Nephron progenitor cell (in vitro differentiated cells): ENCODE measurements at regions not wholly inside any gene's neighbourhood (a gene's known extent, or its start where the extent isn't known, plus 50 kb on each side); places are given as distances from the start of the nearest gene placed in this dataset.
"Not testable (repeated sequence)": the region's sequence is repeated elsewhere in the genome, so short reads cannot be mapped to it uniquely, and the experiment has no call there.

Experiments used
- DNase-seq: peaks from one replicate; pipeline ENCODE4 v3.0.0; 2021
- H3K27ac Mint-ChIP-seq: 2 replicates; pipeline ENCODE4 v1.8.0; 2021; ENCODE audit warnings: mild to moderate bottlenecking, moderate library complexity, mixed read lengths
- H3K27me3 Mint-ChIP-seq: 2 replicates; pipeline ENCODE4 v1.8.0; 2021; ENCODE audit warnings: mild to moderate bottlenecking, low read depth, mixed read lengths; ENCODE audit not compliant: poor library complexity
- H3K36me3 Mint-ChIP-seq: 2 replicates; pipeline ENCODE4 v1.8.0; 2021; ENCODE audit warnings: low read depth, mixed read lengths
- H3K4me1 Mint-ChIP-seq: 2 replicates; pipeline ENCODE4 v1.8.0; 2021; ENCODE audit warnings: mixed read lengths
- H3K4me3 Mint-ChIP-seq: 2 replicates; pipeline ENCODE4 v1.8.0; 2021; ENCODE audit warnings: mild to moderate bottlenecking, moderate library complexity, mixed read lengths
- H3K9me3 Mint-ChIP-seq: 2 replicates; pipeline ENCODE4 v1.8.0; 2021; ENCODE audit warnings: mild to moderate bottlenecking, moderate library complexity, mixed read lengths
- CTCF ChIP-seq: fragments of 200-600 bp; sonication (generic); IDR thresholded peaks from 2 replicates; pipeline ENCODE4 v1.5.0; 2021; ENCODE audit warnings: antibody characterized with exemption

- TF ChIP-seq CTCF: no peak
- Mint-ChIP-seq H3K27me3 (peaks cover 11% of the 10 kb centered on the region), H3K27ac (peak overlapping the region; percentile 92), H3K9me3 (peaks cover 37% of the 10 kb centered on the region), H3K4me3 (no peak overlapping the region), H3K36me3 (peaks cover 4% of the 10 kb centered on the region), H3K4me1 (peaks cover 10% of the 10 kb centered on the region)
- no peak for DNase-seq
Measured at GRCh38 chr5:135745897-135746500, 88.5 kb upstream of the SLC25A48 start.

GRCh38 chr5:135743705-135744411 lies 90.6 kb upstream of the SLC25A48 start:
- no peak overlapping the region for H3K4me3 Mint-ChIP-seq
- H3K9me3 Mint-ChIP-seq: peaks cover 37% of the 10 kb centered on the region
- H3K36me3 Mint-ChIP-seq: peaks cover 4% of the 10 kb centered on the region
- TF ChIP-seq CTCF: no peak
- H3K27ac Mint-ChIP-seq: peak overlapping the region; percentile 90
- peaks cover 2% of the 10 kb centered on the region for H3K27me3 Mint-ChIP-seq
- H3K4me1 Mint-ChIP-seq: peaks cover 10% of the 10 kb centered on the region
- DNase-seq: no peak

GRCh38 chr5:135743181-135743580 lies 91.3 kb upstream of the SLC25A48 start:
- Mint-ChIP-seq H3K9me3 (peaks cover 37% of the 10 kb centered on the region), H3K4me3 (no peak overlapping the region), H3K36me3 (peaks cover 4% of the 10 kb centered on the region), H3K27ac (no peak overlapping the region), H3K4me1 (peaks cover 10% of the 10 kb centered on the region), H3K27me3 (peaks cover 2% of the 10 kb centered on the region)
- no peak for DNase-seq
- TF ChIP-seq CTCF: no peak

GRCh38 chr5:135742240-135742639 lies 92.2 kb upstream of the SLC25A48 start:
- peaks cover 37% of the 10 kb centered on the region for H3K9me3 Mint-ChIP-seq
- H3K4me3 Mint-ChIP-seq, H3K27me3 Mint-ChIP-seq, DNase-seq, H3K4me1 Mint-ChIP-seq, H3K36me3 Mint-ChIP-seq, H3K27ac Mint-ChIP-seq: not testable (repeated sequence)

GRCh38 chr5:135741040-135741439 lies 93.4 kb upstream of the SLC25A48 start:
- Mint-ChIP-seq H3K36me3 (no peaks in the 10 kb centered on the region), H3K9me3 (peaks cover 28% of the 10 kb centered on the region), H3K4me1 (peaks cover 18% of the 10 kb centered on the region), H3K27ac (no peak overlapping the region), H3K4me3 (no peak overlapping the region), H3K27me3 (peaks cover 13% of the 10 kb centered on the region)
- no peak for DNase-seq
- no peak for TF ChIP-seq CTCF

- peaks cover 24% of the 10 kb centered on the region for H3K4me1 Mint-ChIP-seq
Measured at GRCh38 chr5:135740475-135740874, 94.0 kb upstream of the SLC25A48 start.

More at GRCh38 chr5:135740475-135740874, 94.0 kb upstream of the SLC25A48 start:
- peaks cover 15% of the 10 kb centered on the region for H3K27me3 Mint-ChIP-seq
- H3K27ac Mint-ChIP-seq: no peak overlapping the region
- DNase-seq: no peak
- no peaks in the 10 kb centered on the region for H3K36me3 Mint-ChIP-seq
- H3K9me3 Mint-ChIP-seq: peaks cover 22% of the 10 kb centered on the region
- no peak overlapping the region for H3K4me3 Mint-ChIP-seq
- TF ChIP-seq CTCF: no peak
